HG02943 (cell line): ENCODE measurements at regions not wholly inside any gene's neighbourhood (a gene's known extent, or its start where the extent isn't known, plus 50 kb on each side); places are given as distances from the start of the nearest gene placed in this dataset.

ENCODE experiments used
- ATAC-seq: cut with Tn5 transposase; IDR thresholded peaks from one replicate; pipeline ENCODE4 v1.9.1; 2021; ENCODE audit warnings: mild to moderate bottlenecking, low read depth, moderate library complexity; ENCODE audit not compliant: unreplicated experiment

- ATAC-seq = no peak
Observed at GRCh38 chr1:240682166-240682858, 70.4 kb upstream of the GREM2 start.

GRCh38 chr1:240672132-240672811 lies 60.3 kb upstream of the GREM2 start:
- no peak for ATAC-seq

DNA sequence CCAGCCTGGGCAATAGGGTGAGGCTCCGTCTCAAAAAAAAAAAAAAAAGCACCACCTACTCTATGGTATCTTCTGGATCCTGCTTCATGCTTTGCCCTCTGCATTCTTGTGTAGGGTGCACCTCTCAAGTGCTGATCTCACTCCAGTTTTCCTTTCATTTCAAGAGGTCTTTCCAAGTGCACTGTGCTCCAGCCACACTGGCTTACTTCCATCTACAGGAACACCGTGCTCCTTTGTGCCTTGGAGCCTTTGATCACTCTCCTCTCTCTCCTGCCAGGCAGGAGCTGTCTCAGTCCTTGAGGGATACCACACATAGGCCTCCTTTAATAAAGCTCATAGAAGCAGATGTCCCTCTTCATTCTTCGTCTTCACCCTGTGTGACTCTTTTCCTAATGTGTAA lies 55.4 kb upstream of the GREM2 start:
- no peak for ATAC-seq

DNA sequence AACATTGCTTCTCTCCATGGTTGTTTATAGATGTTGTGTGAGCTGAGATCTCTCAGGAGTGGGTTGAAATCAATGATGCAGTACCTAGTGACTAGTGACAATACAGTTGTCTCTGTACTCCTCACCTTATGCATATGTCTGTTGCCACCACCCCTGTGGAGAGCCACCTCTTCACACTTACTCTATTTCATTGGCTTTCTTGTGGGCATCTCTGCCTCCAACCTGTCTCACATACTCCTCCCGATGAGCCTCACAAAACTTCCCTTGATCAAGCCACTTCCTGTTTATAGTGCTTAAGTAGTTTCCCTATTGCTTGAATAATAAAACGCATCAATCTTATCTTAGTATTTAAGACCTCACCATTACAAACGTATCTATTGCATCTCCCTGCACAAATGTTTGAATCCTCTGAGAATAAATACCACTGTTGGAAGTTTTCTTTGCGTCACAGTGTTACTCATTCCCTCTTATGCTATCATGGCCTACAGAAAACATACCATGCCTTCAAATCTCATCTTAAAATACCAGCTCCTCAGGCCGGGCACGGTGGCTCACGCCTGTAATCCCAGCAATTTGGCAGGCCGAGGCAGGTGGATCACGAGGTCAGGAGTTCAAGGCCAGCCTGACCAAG lies 54.7 kb upstream of the GREM2 start:
- ATAC-seq = no peak

- no peak for ATAC-seq
Observed at GRCh38 chr1:240663169-240663879, 51.4 kb upstream of the GREM2 start.
